ENCODE measurements at regions not wholly inside any gene's neighbourhood (a gene's known extent, or its start where the extent isn't known, plus 50 kb on each side); places are given as distances from the start of the nearest gene placed in this dataset.

DNA sequence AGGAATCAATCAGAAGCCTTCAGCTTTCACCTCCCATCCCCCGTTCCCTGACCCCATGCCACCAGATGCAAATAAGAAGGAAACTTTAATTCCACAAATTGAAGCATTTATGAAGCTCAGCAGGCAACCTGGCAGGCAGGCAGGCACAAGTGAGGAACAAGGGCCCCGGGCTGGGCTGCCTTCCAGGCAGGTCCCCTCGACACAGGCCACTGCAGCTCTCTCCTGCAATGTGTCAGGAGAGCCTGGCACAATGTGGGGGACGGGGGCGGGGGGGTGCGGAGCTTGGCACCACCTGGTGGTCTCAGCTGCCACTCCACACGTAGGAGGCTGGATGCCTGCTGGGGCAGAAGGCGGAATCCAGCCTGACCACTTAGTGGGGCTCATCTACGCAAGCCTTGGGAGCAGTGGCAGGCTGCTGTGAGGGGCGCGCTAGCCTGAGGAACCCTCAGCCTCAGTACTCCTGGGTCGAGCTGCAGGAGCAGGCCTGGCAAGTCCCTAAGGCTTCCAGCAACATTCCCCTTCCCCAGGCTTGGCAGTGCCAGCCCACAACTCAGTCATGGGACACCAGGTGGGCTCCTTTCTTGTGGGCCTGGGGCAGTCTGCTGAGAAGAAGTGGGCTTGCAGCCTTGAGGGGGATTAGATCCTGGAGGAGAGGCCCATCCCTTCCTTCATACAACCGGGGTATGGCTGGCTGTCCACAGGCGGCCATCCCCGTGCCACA lies 50.2 kb upstream of the KCNMB1 start:
- TF ChIP-seq POLR2A (IDR thresholded peaks at IDR 0.05) (no peak), POLR2AphosphoS5 (IDR thresholded peaks at IDR 0.05) (no peak)
- TF ChIP-seq, protein P1, sequence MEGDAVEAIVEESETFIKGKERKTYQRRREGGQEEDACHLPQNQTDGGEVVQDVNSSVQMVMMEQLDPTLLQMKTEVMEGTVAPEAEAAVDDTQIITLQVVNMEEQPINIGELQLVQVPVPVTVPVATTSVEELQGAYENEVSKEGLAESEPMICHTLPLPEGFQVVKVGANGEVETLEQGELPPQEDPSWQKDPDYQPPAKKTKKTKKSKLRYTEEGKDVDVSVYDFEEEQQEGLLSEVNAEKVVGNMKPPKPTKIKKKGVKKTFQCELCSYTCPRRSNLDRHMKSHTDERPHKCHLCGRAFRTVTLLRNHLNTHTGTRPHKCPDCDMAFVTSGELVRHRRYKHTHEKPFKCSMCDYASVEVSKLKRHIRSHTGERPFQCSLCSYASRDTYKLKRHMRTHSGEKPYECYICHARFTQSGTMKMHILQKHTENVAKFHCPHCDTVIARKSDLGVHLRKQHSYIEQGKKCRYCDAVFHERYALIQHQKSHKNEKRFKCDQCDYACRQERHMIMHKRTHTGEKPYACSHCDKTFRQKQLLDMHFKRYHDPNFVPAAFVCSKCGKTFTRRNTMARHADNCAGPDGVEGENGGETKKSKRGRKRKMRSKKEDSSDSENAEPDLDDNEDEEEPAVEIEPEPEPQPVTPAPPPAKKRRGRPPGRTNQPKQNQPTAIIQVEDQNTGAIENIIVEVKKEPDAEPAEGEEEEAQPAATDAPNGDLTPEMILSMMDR (IDR thresholded peaks at IDR 0.05) = no peak

Data from upper lobe of left lung (tissue), 4 donors.